KMS-11 (cell line): ENCODE measurements at regions not wholly inside any gene's neighbourhood (a gene's known extent, or its start where the extent isn't known, plus 50 kb on each side); places are given as distances from the start of the nearest gene placed in this dataset.

Source experiments
- H2AFZ ChIP-seq: fragments of 200-600 bp; sonication (generic); 2 replicates; pipeline ENCODE4 v1.6.1; 2016; ENCODE audit warnings: antibody characterized with exemption, mixed run types, low read depth
- H3K27ac ChIP-seq: fragments of 200-600 bp; sonication (generic); 2 replicates; pipeline ENCODE4 v1.6.1; 2016; ENCODE audit warnings: mild to moderate bottlenecking, mixed run types
- H3K27me3 ChIP-seq: fragments of 200-600 bp; sonication (generic); 2 replicates; pipeline ENCODE4 v1.6.1; 2017; ENCODE audit warnings: mild to moderate bottlenecking, low read depth, mixed run types, moderate library complexity; ENCODE audit not compliant: insufficient read depth
- H3K36me3 ChIP-seq: fragments of 200-600 bp; sonication (generic); 2 replicates; pipeline ENCODE4 v1.6.1; 2017; ENCODE audit warnings: mild to moderate bottlenecking, mixed run types; ENCODE audit not compliant: insufficient read depth
- H3K4me1 ChIP-seq: fragments of 200-600 bp; sonication (generic); 2 replicates; pipeline ENCODE4 v1.6.1; 2016; ENCODE audit warnings: mild to moderate bottlenecking, low read depth, mixed run types; ENCODE audit not compliant: poor library complexity, severe bottlenecking
- H3K4me2 ChIP-seq: fragments of 200-600 bp; sonication (generic); 2 replicates; pipeline ENCODE4 v1.7.0; 2016; ENCODE audit warnings: mild to moderate bottlenecking, mixed run types
- H3K4me3 ChIP-seq: fragments of 200-600 bp; sonication (generic); IDR thresholded peaks from 2 replicates; pipeline ENCODE4 v1.6.1; 2017; ENCODE audit warnings: low read depth, low read length, mixed read lengths; ENCODE audit not compliant: insufficient read depth
- H3K79me2 ChIP-seq: fragments of 200-600 bp; sonication (generic); 2 replicates; pipeline ENCODE4 v1.6.1; 2016; ENCODE audit warnings: low read depth, mixed run types; ENCODE audit not compliant: insufficient read depth
- H3K9ac ChIP-seq: fragments of 200-600 bp; sonication (generic); 2 replicates; pipeline ENCODE4 v1.6.1; 2016; ENCODE audit warnings: mild to moderate bottlenecking, mixed run types
- H4K20me1 ChIP-seq: fragments of 200-600 bp; sonication (generic); 2 replicates; pipeline ENCODE4 v1.6.1; 2016; ENCODE audit warnings: mild to moderate bottlenecking, mixed run types; ENCODE audit not compliant: insufficient read depth
- TF ChIP-seq, protein P1 (sequence below): fragments of 200-600 bp; sonication (generic); conservative IDR thresholded peaks from 2 replicates; pipeline ENCODE4 v1.6.1; 2017; ENCODE audit warnings: low read depth, mild to moderate bottlenecking, antibody characterized with exemption, low read length, moderate library complexity, mixed read lengths

DNA sequence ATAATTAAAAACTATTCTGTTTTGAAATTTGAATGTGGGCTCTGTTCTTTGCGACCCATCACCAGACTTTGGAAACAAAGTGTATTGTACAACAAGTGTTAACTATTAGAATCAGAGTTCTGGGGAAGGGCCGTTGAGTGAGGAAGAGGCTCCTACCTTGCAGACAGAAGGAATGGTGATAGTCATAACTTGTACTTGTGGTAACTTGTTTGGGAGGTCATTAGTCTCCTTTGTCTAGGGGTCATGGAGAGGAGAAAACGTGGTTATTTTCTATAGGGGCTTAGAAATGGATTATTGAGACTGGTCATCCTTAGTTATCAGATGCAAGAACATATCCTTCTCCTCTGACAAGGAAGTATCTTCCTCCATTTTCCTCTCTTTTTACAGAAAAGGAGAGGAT, 174.8 kb downstream of the BMP2 start:
- Histone ChIP-seq H3K9ac (no peak overlapping the region), H3K27me3 (no peaks in the 10 kb centered on the region)

GRCh38 chr20:6944292-6944691, 176.8 kb downstream of the BMP2 start:
- H3K9ac ChIP-seq = no peak overlapping the region
- no peaks in the 10 kb centered on the region for H3K36me3 ChIP-seq
- no peak overlapping the region for H3K4me3 ChIP-seq
- no peaks in the 10 kb centered on the region for H4K20me1 ChIP-seq
- H3K79me2 ChIP-seq = no peaks in the 10 kb centered on the region
- H3K4me1 ChIP-seq = no peaks in the 10 kb centered on the region
- H3K27ac ChIP-seq = no peak overlapping the region
- H3K4me2 ChIP-seq = no peak overlapping the region
- no peaks in the 10 kb centered on the region for H3K27me3 ChIP-seq
- H2AFZ ChIP-seq = no peak overlapping the region
- TF ChIP-seq, protein P1, sequence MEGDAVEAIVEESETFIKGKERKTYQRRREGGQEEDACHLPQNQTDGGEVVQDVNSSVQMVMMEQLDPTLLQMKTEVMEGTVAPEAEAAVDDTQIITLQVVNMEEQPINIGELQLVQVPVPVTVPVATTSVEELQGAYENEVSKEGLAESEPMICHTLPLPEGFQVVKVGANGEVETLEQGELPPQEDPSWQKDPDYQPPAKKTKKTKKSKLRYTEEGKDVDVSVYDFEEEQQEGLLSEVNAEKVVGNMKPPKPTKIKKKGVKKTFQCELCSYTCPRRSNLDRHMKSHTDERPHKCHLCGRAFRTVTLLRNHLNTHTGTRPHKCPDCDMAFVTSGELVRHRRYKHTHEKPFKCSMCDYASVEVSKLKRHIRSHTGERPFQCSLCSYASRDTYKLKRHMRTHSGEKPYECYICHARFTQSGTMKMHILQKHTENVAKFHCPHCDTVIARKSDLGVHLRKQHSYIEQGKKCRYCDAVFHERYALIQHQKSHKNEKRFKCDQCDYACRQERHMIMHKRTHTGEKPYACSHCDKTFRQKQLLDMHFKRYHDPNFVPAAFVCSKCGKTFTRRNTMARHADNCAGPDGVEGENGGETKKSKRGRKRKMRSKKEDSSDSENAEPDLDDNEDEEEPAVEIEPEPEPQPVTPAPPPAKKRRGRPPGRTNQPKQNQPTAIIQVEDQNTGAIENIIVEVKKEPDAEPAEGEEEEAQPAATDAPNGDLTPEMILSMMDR = no peak

More for the DNA sequence above, 174.8 kb downstream of the BMP2 start:
- H3K27ac ChIP-seq = no peak overlapping the region
- TF ChIP-seq, protein P1 = no peak
- H3K4me1 ChIP-seq = no peaks in the 10 kb centered on the region
- H3K79me2 ChIP-seq = no peaks in the 10 kb centered on the region
- no peak overlapping the region for H3K4me2 ChIP-seq
- H4K20me1 ChIP-seq = no peaks in the 10 kb centered on the region
- H3K4me3 ChIP-seq = no peak overlapping the region
- H2AFZ ChIP-seq = no peak overlapping the region
- H3K36me3 ChIP-seq = no peaks in the 10 kb centered on the region

GRCh38 chr20:6953611-6954010, 186.1 kb downstream of the BMP2 start:
- TF ChIP-seq, protein P1 = no peak
- Histone ChIP-seq H3K4me3 (no peak overlapping the region), H2AFZ (no peak overlapping the region), H4K20me1 (no peaks in the 10 kb centered on the region), H3K36me3 (no peaks in the 10 kb centered on the region), H3K79me2 (no peaks in the 10 kb centered on the region), H3K4me2 (no peak overlapping the region), H3K27me3 (no peaks in the 10 kb centered on the region), H3K4me1 (no peaks in the 10 kb centered on the region), H3K9ac (no peak overlapping the region), H3K27ac (no peak overlapping the region)

GRCh38 chr20:6954219-6954618, 186.7 kb downstream of the BMP2 start:
- Histone ChIP-seq H2AFZ (no peak overlapping the region), H4K20me1 (no peaks in the 10 kb centered on the region), H3K27me3 (no peaks in the 10 kb centered on the region), H3K79me2 (no peaks in the 10 kb centered on the region), H3K4me2 (no peak overlapping the region), H3K27ac (no peak overlapping the region), H3K36me3 (no peaks in the 10 kb centered on the region), H3K4me3 (no peak overlapping the region), H3K9ac (no peak overlapping the region), H3K4me1 (no peaks in the 10 kb centered on the region)
- TF ChIP-seq, protein P1 = no peak

GRCh38 chr20:6956056-6956455, 188.6 kb downstream of the BMP2 start:
- no peak overlapping the region for H3K4me2 ChIP-seq
- no peaks in the 10 kb centered on the region for H3K36me3 ChIP-seq
- no peak overlapping the region for H3K9ac ChIP-seq
- H2AFZ ChIP-seq = no peak overlapping the region
- H3K79me2 ChIP-seq = no peaks in the 10 kb centered on the region
- no peaks in the 10 kb centered on the region for H3K4me1 ChIP-seq
- H3K27me3 ChIP-seq = no peaks in the 10 kb centered on the region
- TF ChIP-seq, protein P1 = no peak
- no peaks in the 10 kb centered on the region for H4K20me1 ChIP-seq
- H3K4me3 ChIP-seq = no peak overlapping the region
- H3K27ac ChIP-seq = no peak overlapping the region
